CD4-positive, alpha-beta T cell (primary cell): ENCODE measurements at regions not wholly inside any gene's neighbourhood (a gene's known extent, or its start where the extent isn't known, plus 50 kb on each side); places are given as distances from the start of the nearest gene placed in this dataset.

Experiments used
- ATAC-seq: fragments of 200-7000 bp; cut with Tn5 transposase; one replicate; pipeline ENCODE4 v1.10.0; 2022; ENCODE audit warnings: mild to moderate bottlenecking; ENCODE audit not compliant: poor library complexity
- CTCF ChIA-PET: fragments of 350-600 bp; sonication (Branson Sonifier 250); formaldehyde crosslinking; loops from one replicate; lab custom pipeline; 2021; ENCODE audit warnings: antibody characterized with exemption, inconsistent platforms; lab: Charles Lee
- POLR2A ChIA-PET: fragments of 350-600 bp; sonication (Branson Sonifier 250); formaldehyde crosslinking; loops from one replicate; lab custom pipeline; 2021; ENCODE audit warnings: antibody characterized with exemption, inconsistent platforms; lab: Charles Lee
- DNase-seq, 14 experiments: peaks; one replicate each; pipeline ENCODE4 v3.0.0-alpha.2; 2013 to 2020; ENCODE audit warnings: mixed read lengths in 2 of 14
- H3K27ac ChIP-seq, 2 donors: one replicate each; pipeline versions ENCODE4 v1.5.1 to v1.7.0; 2013; ENCODE audit warnings: low read length in 2 of 2, low read depth in 1 of 2, mild to moderate bottlenecking in 1 of 2
- H3K27me3 ChIP-seq, 2 experiments: 1 replicate in 1 of 2; 2 replicates in 1 of 2; pipeline versions ENCODE4 v1.6.1 to v1.7.0; 2013; ENCODE audit warnings: low read length in 2 of 2, control low read depth in 1 of 2, mild to moderate bottlenecking in 1 of 2, moderate library complexity in 1 of 2; ENCODE audit not compliant: insufficient read depth in 2 of 2, control insufficient read depth in 1 of 2
- H3K36me3 ChIP-seq: one replicate; pipeline ENCODE4 v1.6.1; 2013; ENCODE audit warnings: low read length, control low read depth; ENCODE audit not compliant: insufficient read depth
- H3K4me1 ChIP-seq: one replicate; pipeline ENCODE4 v1.6.1; 2013; ENCODE audit warnings: low read length, control low read depth; ENCODE audit not compliant: insufficient read depth
- H3K4me3 ChIP-seq: one replicate; pipeline ENCODE4 v1.5.1; 2013; ENCODE audit warnings: mild to moderate bottlenecking, low read length, moderate library complexity
- H3K9me3 ChIP-seq, 2 experiments: 1 replicate in 1 of 2; 2 replicates in 1 of 2; pipeline versions ENCODE4 v1.6.1 to v1.7.0; 2013; ENCODE audit warnings: low read length in 2 of 2, mild to moderate bottlenecking in 2 of 2, control low read depth in 1 of 2, moderate library complexity in 1 of 2; ENCODE audit not compliant: control insufficient read depth in 1 of 2, insufficient read depth in 1 of 2
- H3K27ac Mint-ChIP-seq: one replicate; pipeline ENCODE4 v1.8.0; 2020; ENCODE audit warnings: mixed read lengths
- H3K27me3 Mint-ChIP-seq: one replicate; pipeline ENCODE4 v1.8.0; 2021; ENCODE audit warnings: mixed read lengths
- H3K36me3 Mint-ChIP-seq: one replicate; pipeline ENCODE4 v1.8.0; 2021; ENCODE audit warnings: low read depth, mixed read lengths
- H3K4me1 Mint-ChIP-seq: one replicate; pipeline ENCODE4 v1.8.0; 2021; ENCODE audit warnings: low read depth, mixed read lengths
- H3K4me3 Mint-ChIP-seq: one replicate; pipeline ENCODE4 v1.8.0; 2020; ENCODE audit warnings: mild to moderate bottlenecking, mixed read lengths
- H3K9me3 Mint-ChIP-seq: one replicate; pipeline ENCODE4 v1.8.0; 2020; ENCODE audit warnings: mixed read lengths
- CTCF ChIP-seq: fragments of 200-600 bp; IDR thresholded peaks from one replicate; pipeline ENCODE4 v1.8.0; 2022; ENCODE audit warnings: antibody characterized with exemption, mild to moderate bottlenecking
- intact Hi-C, 2 experiments: fragments of 100-400 bp; cut with DNase I in 1 of 2; cut with micrococcal nuclease in 1 of 2; formaldehyde crosslinking; loops; one replicate each; pipeline versions ENCODE4 v1.15.1 to v1.9.0; 2023 to 2025; cut with DNase I, micrococcal nuclease

GRCh38 chr9:96048104-96048955, 172.8 kb downstream of the ERCC6L2 start:
- Mint-ChIP-seq H3K9me3 (no peaks in the 10 kb centered on the region), H3K36me3 (no peaks in the 10 kb centered on the region), H3K4me1 (no peaks in the 10 kb centered on the region), H3K4me3 (no peak overlapping the region), H3K27ac (no peak overlapping the region), H3K27me3 (peaks cover 15% of the 10 kb centered on the region)
- H3K9me3 ChIP-seq, result no peaks in the 10 kb centered on the region
- ChIA-PET POLR2A (no interaction called here), CTCF (no interaction called here)
- TF ChIP-seq CTCF, result no peak
- H3K4me1 ChIP-seq, result no peaks in the 10 kb centered on the region
- peak in 1 of 14 experiments; percentile 28 for DNase-seq
- ATAC-seq, result no peak
- intact Hi-C loops, result no loop called here
- H3K36me3 ChIP-seq, result no peaks in the 10 kb centered on the region
- H3K27me3 ChIP-seq, result peaks cover 0 to 2% of the 10 kb centered on the region in 2 experiments
- H3K4me3 ChIP-seq, result no peak overlapping the region
- H3K27ac ChIP-seq, result no peak overlapping the region

GRCh38 chr9:96047741-96048103, 172.2 kb downstream of the ERCC6L2 start:
- Histone ChIP-seq H3K27me3 (peaks cover 0 to 2% of the 10 kb centered on the region in 2 experiments), H3K4me3 (no peak overlapping the region), H3K36me3 (no peaks in the 10 kb centered on the region), H3K4me1 (no peaks in the 10 kb centered on the region), H3K27ac (no peak overlapping the region), H3K9me3 (no peaks in the 10 kb centered on the region)
- H3K36me3 Mint-ChIP-seq, result no peaks in the 10 kb centered on the region
- DNase-seq, result no peak
- ATAC-seq, result no peak
- H3K27ac Mint-ChIP-seq, result no peak overlapping the region
- H3K4me1 Mint-ChIP-seq, result no peaks in the 10 kb centered on the region
- H3K27me3 Mint-ChIP-seq, result peaks cover 15% of the 10 kb centered on the region
- intact Hi-C loops, result no loop called here
- H3K4me3 Mint-ChIP-seq, result no peak overlapping the region
- H3K9me3 Mint-ChIP-seq, result no peaks in the 10 kb centered on the region
- CTCF ChIA-PET, result no interaction called here
- TF ChIP-seq CTCF, result no peak
- POLR2A ChIA-PET, result no interaction called here

- no peak for TF ChIP-seq CTCF
- Histone ChIP-seq H3K9me3 (no peaks in the 10 kb centered on the region), H3K27ac (no peak overlapping the region), H3K27me3 (peaks cover 0 to 2% of the 10 kb centered on the region in 2 experiments), H3K4me3 (no peak overlapping the region), H3K4me1 (no peaks in the 10 kb centered on the region), H3K36me3 (no peaks in the 10 kb centered on the region)
- H3K4me1 Mint-ChIP-seq, result no peaks in the 10 kb centered on the region
- ATAC-seq (no peak), DNase-seq (no peak)
- H3K27me3 Mint-ChIP-seq, result peaks cover 15% of the 10 kb centered on the region
- no peak overlapping the region for H3K4me3 Mint-ChIP-seq
- no peaks in the 10 kb centered on the region for H3K9me3 Mint-ChIP-seq
- ChIA-PET CTCF (no interaction called here), POLR2A (no interaction called here)
- H3K36me3 Mint-ChIP-seq, result no peaks in the 10 kb centered on the region
- intact Hi-C loops, result no loop called here
- H3K27ac Mint-ChIP-seq, result no peak overlapping the region
Observed at GRCh38 chr9:96047116-96047639, 171.7 kb downstream of the ERCC6L2 start.
